Stimulated activated naive CD4-positive, alpha-beta T cell treated with Interleukin-2 at 50 U/mL for 16 hours (primary cell): ENCODE measurements at regions not wholly inside any gene's neighbourhood (a gene's known extent, or its start where the extent isn't known, plus 50 kb on each side); places are given as distances from the start of the nearest gene placed in this dataset.
"Not testable (repeated sequence)": the region's sequence is repeated elsewhere in the genome, so short reads cannot be mapped to it uniquely, and the experiment has no call there.

Source experiments
- DNase-seq: peaks from one replicate; lab custom pipeline; 2025; lab: John Stamatoyannopoulos, UW

DNA sequence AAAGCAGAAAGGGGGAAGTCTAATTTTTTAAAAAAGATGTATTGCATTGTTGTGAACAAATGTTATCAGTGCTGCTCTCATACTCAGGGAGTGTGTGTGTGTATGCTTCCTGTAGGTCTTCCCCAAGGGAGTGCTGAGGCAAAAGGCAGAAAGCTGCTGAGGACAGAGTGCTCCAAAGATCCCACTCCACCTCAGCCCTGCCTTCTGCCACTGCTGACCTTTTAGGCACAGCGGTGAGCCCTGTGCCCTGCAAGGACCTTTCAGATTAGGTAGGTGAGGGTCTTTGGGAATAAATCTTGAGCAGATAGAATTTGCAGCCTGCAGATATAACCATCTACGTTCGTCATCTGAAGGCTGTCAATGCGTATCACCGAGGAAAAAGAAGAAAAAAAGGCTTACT lies 756.4 kb upstream of the MMS22L start:
- DNase-seq, result no peak

- DNase-seq, result no peak
Observed at GRCh38 chr6:98039904-98040607, 757.0 kb upstream of the MMS22L start.

- no peak for DNase-seq
Observed at GRCh38 chr6:98041056-98041455, 758.0 kb upstream of the MMS22L start.

DNA sequence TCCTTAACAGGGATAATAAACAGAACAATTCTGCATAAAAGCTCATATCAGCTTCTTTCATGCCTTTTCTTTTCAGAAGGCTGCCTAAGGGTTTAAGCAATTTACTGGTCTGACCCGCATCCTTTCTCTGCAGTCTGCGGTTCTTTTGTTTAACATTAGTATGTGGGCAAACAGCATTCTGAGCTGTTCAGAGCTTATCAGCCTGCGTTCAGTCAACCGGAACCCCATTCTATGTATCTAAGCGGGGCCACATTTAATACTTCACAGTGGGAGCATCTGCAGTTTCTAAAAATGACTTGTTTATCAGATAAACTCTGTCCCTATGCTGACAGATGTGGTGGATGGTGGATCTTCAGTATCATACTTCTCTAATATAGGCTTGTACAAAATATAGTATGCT lies 758.9 kb upstream of the MMS22L start:
- DNase-seq, result no peak

- DNase-seq, result no peak
Observed at GRCh38 chr6:98044151-98044561, 761.1 kb upstream of the MMS22L start.

DNA sequence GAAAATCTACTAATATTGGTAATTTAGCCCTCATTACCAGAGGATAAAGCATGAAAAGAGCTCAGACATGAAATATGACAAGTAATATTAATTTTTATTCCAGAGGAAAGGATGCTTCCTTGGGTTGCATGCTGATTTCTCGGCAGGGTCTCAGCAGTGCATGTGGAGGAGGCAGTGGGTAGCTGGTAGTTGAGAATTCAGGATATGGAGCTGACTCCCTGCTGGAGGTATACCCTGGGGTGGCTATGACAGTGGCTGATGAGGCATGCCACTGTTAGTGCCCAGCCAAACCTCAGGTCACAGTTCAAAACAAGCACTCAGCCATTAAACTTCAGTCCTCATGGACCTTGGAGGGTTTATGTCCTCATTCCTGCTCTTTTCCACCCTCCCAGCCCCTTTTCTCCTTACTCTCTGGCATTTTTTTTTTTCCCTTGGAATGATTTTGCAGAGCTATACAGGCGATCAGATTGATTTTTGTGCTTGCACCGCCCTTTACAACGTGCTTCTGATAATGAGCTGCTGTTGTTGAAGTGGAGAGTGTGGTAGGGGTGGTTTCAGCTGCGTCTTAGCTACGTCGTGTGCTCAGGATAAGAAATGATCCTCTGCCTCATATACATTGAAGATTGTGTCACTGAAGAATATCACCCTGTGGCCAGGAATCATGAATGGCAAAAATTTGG lies 761.9 kb upstream of the MMS22L start:
- DNase-seq, result no peak

DNA sequence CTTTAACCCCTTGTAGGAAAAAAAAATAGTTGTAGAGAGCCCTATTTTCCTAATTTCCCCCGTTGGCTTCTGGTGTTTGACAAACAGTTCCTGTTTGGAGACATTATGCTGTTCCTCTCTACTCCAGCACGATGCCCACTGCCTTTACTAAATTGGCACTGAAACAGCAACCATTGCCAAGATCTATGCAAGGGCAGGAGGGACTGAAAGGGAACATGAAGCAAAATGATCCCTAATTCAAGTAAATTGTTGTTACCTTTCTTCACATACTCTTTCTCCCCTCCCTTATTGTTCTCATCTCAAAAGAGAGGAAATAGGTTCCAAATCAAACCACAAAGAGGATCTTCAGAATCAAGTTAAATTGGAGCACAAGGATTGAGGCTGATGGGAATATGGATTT lies 764.1 kb upstream of the MMS22L start:
- no peak for DNase-seq

- DNase-seq, result no peak
Observed at GRCh38 chr6:98047871-98048270, 764.9 kb upstream of the MMS22L start.

DNA sequence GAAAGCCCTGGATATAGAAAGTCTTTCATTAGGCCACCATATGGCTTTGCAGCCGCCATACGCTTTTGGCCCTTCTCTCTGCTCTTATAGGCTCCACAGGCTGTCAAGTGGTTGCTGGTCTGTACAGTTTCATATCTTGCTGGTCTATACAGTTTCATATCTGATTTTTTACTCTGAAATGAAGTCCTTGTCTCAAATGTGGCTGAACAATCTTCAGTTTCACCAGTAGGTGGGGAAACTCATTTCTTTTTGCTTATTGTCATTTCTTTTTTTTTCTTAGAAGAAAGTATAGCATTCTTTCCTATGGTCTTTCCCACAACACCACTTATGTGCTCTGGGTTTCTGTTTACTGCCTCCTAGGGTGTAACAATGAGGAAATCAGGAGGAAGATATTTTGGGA lies 771.4 kb upstream of the MMS22L start:
- no peak for DNase-seq

DNA sequence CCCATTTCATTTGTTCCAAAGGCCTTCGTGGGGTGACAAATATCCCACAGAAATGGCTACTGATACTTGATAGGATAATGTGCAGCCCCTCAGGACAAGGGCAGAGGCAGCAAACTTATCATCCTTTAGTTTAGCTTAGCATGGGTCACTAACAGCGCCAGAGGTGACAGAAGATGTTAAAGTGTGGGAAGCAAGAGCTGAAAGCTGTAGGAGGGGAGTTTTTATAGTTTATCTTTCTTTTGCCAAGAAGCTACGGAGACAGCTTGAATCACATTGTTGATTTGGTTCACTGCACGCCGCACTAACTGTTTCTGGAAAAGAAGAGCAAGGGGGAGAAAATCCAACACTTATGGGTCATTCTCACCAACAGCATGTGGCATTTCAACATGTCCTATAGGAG lies 773.9 kb upstream of the MMS22L start:
- DNase-seq, result no peak

DNA sequence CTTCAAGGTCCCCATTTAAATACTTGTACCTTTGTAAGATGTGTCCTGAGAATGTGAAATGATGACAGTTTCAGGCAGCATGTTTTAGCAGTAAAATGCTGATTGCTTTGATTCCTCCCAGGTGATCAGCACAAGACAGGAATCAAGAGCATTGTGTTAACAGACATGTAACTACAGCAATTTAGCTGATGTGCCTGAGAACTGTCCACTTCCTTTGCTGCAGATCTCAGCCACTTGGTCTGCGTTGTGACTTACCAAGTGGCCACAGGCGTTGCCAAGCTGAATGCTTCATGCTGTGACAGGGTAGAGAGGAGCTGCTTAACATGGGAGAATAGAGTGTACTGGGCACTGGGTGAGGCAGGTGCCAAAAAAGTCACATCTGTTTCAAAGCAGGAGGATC lies 767.0 kb upstream of the POU3F2 start:
- no peak for DNase-seq

DNA sequence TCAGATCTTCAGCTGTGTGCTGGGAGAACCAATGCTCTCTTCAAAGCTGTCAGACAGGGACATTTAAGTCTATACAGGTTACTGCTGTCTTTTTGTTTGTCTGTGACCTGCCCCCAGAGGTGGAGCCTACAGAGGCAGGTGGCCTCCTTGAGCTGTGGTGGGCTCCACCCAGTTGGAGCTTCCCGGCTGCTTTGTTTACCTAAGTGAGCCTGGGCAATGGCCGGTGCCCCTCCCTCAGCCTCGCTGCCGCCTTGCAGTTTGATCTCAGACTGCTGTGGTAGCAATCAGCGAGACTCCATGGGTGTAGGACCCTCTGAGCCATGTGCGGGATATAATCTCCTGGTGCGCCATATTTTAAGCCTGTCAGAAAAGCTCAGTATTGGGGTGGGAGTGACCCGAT lies 745.8 kb upstream of the POU3F2 start:
- DNase-seq, result not testable (repeated sequence)

- no peak for DNase-seq
Observed at GRCh38 chr6:98092331-98092730, 742.0 kb upstream of the POU3F2 start.

- DNase-seq, result no peak
Observed at GRCh38 chr6:98094696-98095095, 739.7 kb upstream of the POU3F2 start.

DNA sequence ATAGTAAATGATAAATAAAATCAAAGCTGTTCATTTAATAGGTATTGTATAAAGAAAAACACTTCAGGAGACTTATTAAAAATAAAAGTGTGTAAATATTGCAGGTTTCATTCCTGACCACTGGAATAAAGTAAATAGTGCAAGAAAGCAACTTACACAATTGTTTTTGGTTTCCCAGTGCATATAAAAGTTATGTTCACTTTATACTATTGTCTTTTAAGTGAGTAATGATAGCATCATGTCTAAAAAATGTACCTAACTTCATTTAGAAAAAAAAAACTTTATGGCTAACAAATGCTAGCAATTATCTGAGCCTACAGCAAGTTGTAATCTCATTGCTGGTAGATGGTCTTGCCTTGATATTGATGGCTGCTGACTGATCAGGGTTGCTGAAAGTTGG lies 726.6 kb upstream of the POU3F2 start:
- DNase-seq, result no peak

GRCh38 chr6:98116455-98116854 lies 717.9 kb upstream of the POU3F2 start:
- DNase-seq, result no peak

DNA sequence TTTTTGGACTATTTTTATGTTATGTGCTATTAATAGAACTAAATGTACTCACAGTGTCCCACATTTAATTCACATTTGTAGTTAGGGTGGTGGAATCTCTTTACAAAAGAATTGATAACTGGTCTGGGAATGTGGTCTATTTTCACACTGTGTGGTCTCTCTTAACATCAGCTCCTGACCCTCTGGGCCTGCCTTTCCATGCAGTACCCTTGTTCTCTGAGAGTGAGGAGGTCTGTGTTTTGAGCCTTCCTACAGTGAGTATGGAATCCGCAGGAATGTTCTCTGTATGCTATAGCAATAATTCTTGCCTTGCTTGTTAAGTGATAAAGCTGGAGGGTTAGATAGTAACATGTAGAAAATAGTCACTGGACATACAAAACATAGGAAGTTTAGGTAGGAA lies 717.3 kb upstream of the POU3F2 start:
- DNase-seq, result no peak

DNA sequence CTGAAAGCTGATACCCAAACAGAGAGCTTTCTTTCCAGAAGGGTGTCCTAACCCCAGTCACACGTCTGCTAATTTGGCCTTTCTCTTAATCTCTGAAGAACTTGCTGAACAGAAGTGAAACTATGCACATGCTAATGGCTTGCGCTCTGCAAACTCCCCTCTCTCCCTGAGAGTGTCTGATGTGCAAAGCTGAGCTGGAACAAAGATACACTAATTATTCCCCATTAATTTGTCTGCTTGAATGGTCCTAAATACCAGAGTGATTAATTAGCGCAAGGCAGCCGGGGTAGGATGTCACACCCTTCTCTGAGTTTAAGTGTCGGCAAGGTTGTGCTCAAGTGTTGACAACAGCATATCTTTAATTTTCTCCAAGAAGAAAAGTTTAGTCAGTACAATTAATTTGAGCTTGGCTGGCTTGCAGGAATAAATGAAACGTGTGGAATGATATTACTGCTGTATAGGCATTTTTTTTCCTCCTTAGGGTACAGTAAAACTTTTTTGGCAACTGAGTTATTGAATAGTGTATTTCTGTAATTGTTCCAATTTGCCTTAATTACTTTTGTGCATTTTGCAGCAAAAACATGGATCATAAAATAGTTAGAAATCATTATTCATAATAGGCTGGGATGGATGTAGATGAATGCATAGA lies 715.9 kb upstream of the POU3F2 start:
- no peak for DNase-seq

DNA sequence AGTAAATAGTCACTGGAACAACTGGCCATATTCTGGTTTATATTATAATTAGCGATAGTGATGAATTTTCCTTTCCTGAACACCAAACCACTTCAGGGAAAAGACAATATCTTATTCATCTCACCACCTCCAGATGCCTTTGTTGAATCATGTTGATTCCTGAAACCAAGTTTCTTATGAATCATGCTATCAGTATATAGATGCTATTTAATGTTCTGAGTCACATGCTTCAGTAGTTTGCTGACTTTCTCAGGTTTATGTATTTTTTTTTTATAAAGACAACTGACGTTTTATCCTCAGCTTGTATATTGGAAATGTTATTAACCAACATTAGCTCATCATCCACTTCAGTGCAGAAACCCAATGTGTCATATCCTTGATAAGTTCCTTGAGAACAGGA lies 710.2 kb upstream of the POU3F2 start:
- no peak for DNase-seq

DNA sequence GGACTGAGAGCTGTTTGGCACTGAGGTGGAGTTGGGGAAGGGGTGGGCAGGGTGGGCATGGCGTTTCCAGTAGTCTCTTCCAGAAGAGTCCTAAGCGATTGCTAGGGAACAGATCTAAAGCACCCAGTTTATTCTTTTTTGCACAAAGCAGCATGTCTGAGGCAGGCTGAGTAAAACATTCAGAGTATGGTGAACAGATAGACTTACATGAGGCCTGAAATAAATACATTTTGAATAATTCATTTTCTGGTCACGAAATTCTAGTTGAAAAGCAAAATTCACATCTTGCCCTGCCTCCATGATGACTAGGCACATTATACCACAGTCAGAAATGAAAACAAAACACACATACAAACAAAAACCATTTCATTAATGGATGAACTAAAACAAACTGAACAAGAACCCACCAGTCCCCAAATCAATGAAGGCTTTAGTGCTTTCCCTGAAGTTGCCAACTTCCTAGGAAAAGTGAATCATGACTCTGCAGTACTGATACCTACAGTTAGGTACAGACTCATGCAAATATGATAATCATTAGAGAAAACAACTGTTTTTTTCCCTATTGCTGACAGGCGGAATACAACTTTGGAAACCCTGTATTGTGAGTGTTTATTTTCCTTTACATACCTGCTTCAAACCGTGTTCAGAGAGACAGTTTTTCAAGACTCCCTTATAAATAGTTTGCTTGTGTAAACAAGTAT lies 702.9 kb upstream of the POU3F2 start:
- no peak for DNase-seq

GRCh38 chr6:98136333-98136732 lies 698.0 kb upstream of the POU3F2 start:
- DNase-seq, result no peak

DNA sequence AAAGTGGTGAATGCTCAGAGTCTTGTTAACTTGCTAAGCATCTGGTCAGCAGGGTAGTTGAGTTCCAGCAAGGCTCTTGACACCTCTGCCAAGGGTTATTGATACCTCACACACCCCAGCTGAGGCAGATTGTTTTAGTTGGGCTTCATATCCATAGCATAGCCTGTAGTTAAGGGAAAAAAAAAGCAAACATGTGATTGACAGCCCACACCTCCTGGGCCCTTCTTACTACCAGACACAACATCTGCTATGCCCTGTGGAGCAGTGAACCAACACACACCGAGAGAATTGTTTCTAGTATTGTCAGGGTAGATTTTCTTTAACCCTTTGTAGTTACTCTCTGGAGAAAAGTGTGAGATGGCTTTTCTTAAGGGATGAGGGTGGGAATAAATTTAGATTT lies 697.0 kb upstream of the POU3F2 start:
- DNase-seq, result no peak

DNA sequence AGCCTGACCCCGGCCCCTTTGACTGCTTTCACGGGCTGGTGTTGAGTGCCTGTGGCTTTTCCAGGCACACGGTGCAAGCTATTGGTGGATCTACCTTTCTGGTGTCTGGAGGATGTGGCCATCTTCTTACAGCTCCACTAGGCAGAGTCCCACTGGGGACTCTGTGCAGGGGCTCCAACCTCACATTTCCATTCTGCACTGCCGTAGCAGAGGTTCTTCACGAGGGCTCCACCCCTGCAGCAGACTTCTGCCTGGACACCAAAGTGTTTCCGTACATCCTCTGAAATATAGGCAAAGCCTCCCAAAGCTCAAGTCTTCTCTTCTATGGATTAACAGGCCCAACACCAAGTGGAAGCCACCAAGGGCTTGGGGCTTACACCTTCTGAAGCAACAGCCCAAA lies 691.5 kb upstream of the POU3F2 start:
- DNase-seq, result no peak
